ENCODE measurements at regions not wholly inside any gene's neighbourhood (a gene's known extent, or its start where the extent isn't known, plus 50 kb on each side); places are given as distances from the start of the nearest gene placed in this dataset.

- H3K27me3 ChIP-seq (replicated peaks; ENCODE audit: insufficient read depth, low read depth, low read length, poor library complexity) = no peaks in the 10 kb centered on the region
- ChIA-PET CTCF (no interaction called here), POLR2A (ENCODE audit: low non-redundant PET) (no interaction called here)
- H3K36me3 ChIP-seq (ENCODE audit: insufficient read depth, low read length, poor library complexity, severe bottlenecking) = no peaks in the 10 kb centered on the region
- no peaks in the 10 kb centered on the region for H3K4me1 ChIP-seq (ENCODE audit: insufficient read depth, low read length, poor library complexity, severe bottlenecking)
- no peak for TF ChIP-seq CTCF (conservative IDR thresholded peaks at IDR 0.05; ENCODE audit: low read depth, low read length)
- TF ChIP-seq EZH2 (IDR thresholded peaks at IDR 0.05; ENCODE audit: borderline replicate concordance, low read depth, low read length, poor library complexity, severe bottlenecking) = no peak
- H3K27ac ChIP-seq (ENCODE audit: low read depth, low read length, poor library complexity, severe bottlenecking) = no peak overlapping the region
- no peaks in the 10 kb centered on the region for H3K9me3 ChIP-seq (ENCODE audit: low read depth, low read length, poor library complexity, severe bottlenecking)
- BruUV-seq (replicated peaks) = no TSS peak
- no peak for DNase-seq (ENCODE audit: low spot score)
- intact Hi-C loops (cut with micrococcal nuclease; ENCODE audit: unreplicated experiment) = no loop called here
- H3K4me3 ChIP-seq (ENCODE audit: low read depth, low read length, poor library complexity, severe bottlenecking) = no peak overlapping the region
Measured at GRCh38 chr9:26675035-26675434, 217.6 kb downstream of the CAAP1 start.

GRCh38 chr9:26673261-26673660 lies 219.3 kb downstream of the CAAP1 start:
- TF ChIP-seq EZH2 (IDR thresholded peaks at IDR 0.05; ENCODE audit: borderline replicate concordance, low read depth, low read length, poor library complexity, severe bottlenecking) = no peak
- TF ChIP-seq CTCF (conservative IDR thresholded peaks at IDR 0.05; ENCODE audit: low read depth, low read length) = no peak
- Histone ChIP-seq H3K27me3 (replicated peaks; ENCODE audit: insufficient read depth, low read depth, low read length, poor library complexity) (no peaks in the 10 kb centered on the region), H3K4me1 (ENCODE audit: insufficient read depth, low read length, poor library complexity, severe bottlenecking) (no peaks in the 10 kb centered on the region), H3K4me3 (ENCODE audit: low read depth, low read length, poor library complexity, severe bottlenecking) (no peak overlapping the region), H3K27ac (ENCODE audit: low read depth, low read length, poor library complexity, severe bottlenecking) (no peak overlapping the region), H3K9me3 (ENCODE audit: low read depth, low read length, poor library complexity, severe bottlenecking) (no peaks in the 10 kb centered on the region), H3K36me3 (ENCODE audit: insufficient read depth, low read length, poor library complexity, severe bottlenecking) (no peaks in the 10 kb centered on the region)
- intact Hi-C loops (cut with micrococcal nuclease; ENCODE audit: unreplicated experiment) = no loop called here
- no peak for DNase-seq (ENCODE audit: low spot score)
- ChIA-PET CTCF (no interaction called here), POLR2A (ENCODE audit: low non-redundant PET) (no interaction called here)
- no TSS peak for BruUV-seq (replicated peaks)

GRCh38 chr9:26669701-26670670 lies 222.6 kb downstream of the CAAP1 start:
- H3K9me3 ChIP-seq (ENCODE audit: low read depth, low read length, poor library complexity, severe bottlenecking) = no peaks in the 10 kb centered on the region

More at GRCh38 chr9:26669701-26670670, 222.6 kb downstream of the CAAP1 start:
- TF ChIP-seq EZH2 (IDR thresholded peaks at IDR 0.05; ENCODE audit: borderline replicate concordance, low read depth, low read length, poor library complexity, severe bottlenecking) = no peak
- no peak for TF ChIP-seq CTCF (conservative IDR thresholded peaks at IDR 0.05; ENCODE audit: low read depth, low read length)
- Histone ChIP-seq H3K27ac (ENCODE audit: low read depth, low read length, poor library complexity, severe bottlenecking) (no peak overlapping the region), H3K4me1 (ENCODE audit: insufficient read depth, low read length, poor library complexity, severe bottlenecking) (no peaks in the 10 kb centered on the region), H3K36me3 (ENCODE audit: insufficient read depth, low read length, poor library complexity, severe bottlenecking) (no peaks in the 10 kb centered on the region), H3K27me3 (replicated peaks; ENCODE audit: insufficient read depth, low read depth, low read length, poor library complexity) (no peaks in the 10 kb centered on the region), H3K4me3 (ENCODE audit: low read depth, low read length, poor library complexity, severe bottlenecking) (no peak overlapping the region)
- ChIA-PET POLR2A (ENCODE audit: low non-redundant PET) (no interaction called here), CTCF (no interaction called here)
- no TSS peak for BruUV-seq (replicated peaks)
- intact Hi-C loops (cut with micrococcal nuclease; ENCODE audit: unreplicated experiment) = no loop called here
- no peak for DNase-seq (ENCODE audit: low spot score)

All from A673 (cell line).